ENCODE measurements at regions not wholly inside any gene's neighbourhood (a gene's known extent, or its start where the extent isn't known, plus 50 kb on each side); places are given as distances from the start of the nearest gene placed in this dataset.

DNA sequence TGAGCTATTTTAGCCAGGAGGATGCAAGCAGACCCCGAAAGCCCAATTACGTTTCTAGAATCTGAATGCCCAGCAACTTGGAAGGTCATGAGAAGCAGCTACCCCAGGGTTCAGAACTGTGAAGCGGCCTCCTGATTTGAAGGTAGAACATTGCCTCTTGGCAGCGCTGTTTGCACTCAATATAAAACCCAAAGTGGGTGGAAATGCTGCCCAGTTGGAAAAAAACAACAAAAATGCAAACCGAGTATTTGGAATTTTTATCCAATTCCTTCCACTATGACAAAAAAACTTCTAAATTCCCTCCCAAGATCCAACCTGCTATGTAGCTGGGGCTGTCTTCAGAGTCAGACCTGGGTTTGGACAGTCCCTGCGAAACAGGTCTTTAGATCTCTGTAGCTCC lies 103.3 kb upstream of the RBPJ start:
- H3K27me3 Mint-ChIP-seq: peaks cover 9% of the 10 kb centered on the region
- no peaks in the 10 kb centered on the region for H3K9me3 Mint-ChIP-seq (ENCODE audit: insufficient read depth)
- no peak overlapping the region for H3K4me3 Mint-ChIP-seq
- H3K27me3 ChIP-seq (replicated peaks in 1 of 4; ENCODE audit: control extremely low read depth in 1 of 4, control insufficient read depth in 3 of 4, insufficient read depth in 4 of 4, low read length in 3 of 4): peaks cover 0 to 12% (median 10%) of the 10 kb centered on the region in 4 experiments
- H3K27ac Mint-ChIP-seq: no peak overlapping the region
- H3K36me3 ChIP-seq (replicated peaks in 1 of 2; ENCODE audit: control extremely low read depth in 1 of 2, control insufficient read depth in 1 of 2, extremely low read depth in 1 of 2, insufficient read depth in 2 of 2, low read length in 1 of 2): no peaks in the 10 kb centered on the region
- ChIA-PET POLR2A (no interaction called here), CTCF (no interaction called here)
- H3K27ac ChIP-seq (ENCODE audit: low read length in 2 of 2): no peak overlapping the region
- no peak overlapping the region for H3K4me2 ChIP-seq (replicated peaks; ENCODE audit: low read depth, low read length, poor library complexity, severe bottlenecking)
- H3K79me2 ChIP-seq (ENCODE audit: control insufficient read depth, insufficient read depth, low read length): no peaks in the 10 kb centered on the region
- intact Hi-C loops (cut with micrococcal nuclease): no loop called here
- H3K4me1 ChIP-seq (ENCODE audit: control insufficient read depth in 2 of 2, insufficient read depth in 2 of 2, low read length in 2 of 2): peaks cover 0 to 16% of the 10 kb centered on the region in 2 donors
- no peak for ATAC-seq (ENCODE audit: low read depth)
- no peak overlapping the region for H3K9ac ChIP-seq (ENCODE audit: low read length)
- WGBS (ENCODE audit: insufficient coverage): 97% methylated on average over 6 of the region's 6 CpGs
- no peak overlapping the region for H2AFZ ChIP-seq (ENCODE audit: insufficient read depth, low read depth, low read length, poor library complexity, severe bottlenecking)
- H4K20me1 ChIP-seq (ENCODE audit: control insufficient read depth, insufficient read depth, low read length, poor library complexity, severe bottlenecking): no peaks in the 10 kb centered on the region
- DNase-seq: no peak
- TF ChIP-seq EZH2 (IDR thresholded peaks at IDR 0.05; ENCODE audit: borderline replicate concordance, insufficient read depth, low read depth, low read length, poor library complexity, severe bottlenecking) (no peak), CTCF (IDR thresholded peaks at IDR 0.05) (no peak)
- H3K4me1 Mint-ChIP-seq: peaks cover 14% of the 10 kb centered on the region
- no peak overlapping the region for H3K4me3 ChIP-seq (ENCODE audit: control extremely low read depth in 1 of 5, extremely low read depth in 1 of 5, insufficient read depth in 1 of 5, low read depth in 2 of 5, low read length in 4 of 5)
- H3K9me3 ChIP-seq (ENCODE audit: control extremely low read depth in 1 of 3, control insufficient read depth in 2 of 3, insufficient read depth in 1 of 3, low read length in 2 of 3): no peaks in the 10 kb centered on the region

GRCh38 chr4:26217961-26218676 lies 102.7 kb upstream of the RBPJ start:
- Histone ChIP-seq H3K4me1 (ENCODE audit: control insufficient read depth in 2 of 2, insufficient read depth in 2 of 2, low read length in 2 of 2) (peaks cover 0 to 16% of the 10 kb centered on the region in 2 donors), H4K20me1 (ENCODE audit: control insufficient read depth, insufficient read depth, low read length, poor library complexity, severe bottlenecking) (no peaks in the 10 kb centered on the region), H3K36me3 (replicated peaks in 1 of 2; ENCODE audit: control extremely low read depth in 1 of 2, control insufficient read depth in 1 of 2, extremely low read depth in 1 of 2, insufficient read depth in 2 of 2, low read length in 1 of 2) (no peaks in the 10 kb centered on the region), H3K4me2 (replicated peaks; ENCODE audit: low read depth, low read length, poor library complexity, severe bottlenecking) (no peak overlapping the region), H3K27me3 (replicated peaks in 1 of 4; ENCODE audit: control extremely low read depth in 1 of 4, control insufficient read depth in 3 of 4, insufficient read depth in 4 of 4, low read length in 3 of 4) (peaks cover 0 to 7% (median 5%) of the 10 kb centered on the region in 4 experiments), H3K9me3 (ENCODE audit: control extremely low read depth in 1 of 3, control insufficient read depth in 2 of 3, insufficient read depth in 1 of 3, low read length in 2 of 3) (no peaks in the 10 kb centered on the region), H3K9ac (ENCODE audit: low read length) (no peak overlapping the region), H3K4me3 (ENCODE audit: control extremely low read depth in 1 of 5, extremely low read depth in 1 of 5, insufficient read depth in 1 of 5, low read depth in 2 of 5, low read length in 4 of 5) (no peak overlapping the region), H3K79me2 (ENCODE audit: control insufficient read depth, insufficient read depth, low read length) (no peaks in the 10 kb centered on the region), H3K27ac (ENCODE audit: low read length in 2 of 2) (no peak overlapping the region), H2AFZ (ENCODE audit: insufficient read depth, low read depth, low read length, poor library complexity, severe bottlenecking) (peak overlapping the region; percentile 8)
- intact Hi-C loops (cut with micrococcal nuclease): no loop called here
- ATAC-seq (ENCODE audit: low read depth) (peak; percentile 53), DNase-seq (peak; percentile 34)
- peak overlapping the region; percentile 65 for H3K4me3 Mint-ChIP-seq
- TF ChIP-seq CTCF (IDR thresholded peaks at IDR 0.05) (no peak), EZH2 (IDR thresholded peaks at IDR 0.05; ENCODE audit: borderline replicate concordance, insufficient read depth, low read depth, low read length, poor library complexity, severe bottlenecking) (no peak)
- POLR2A ChIA-PET: interaction anchor here (1.2 kb wide), 1 partner anchor 129 kb away, joined by 3 read pairs; no protein-coding TSS in a partner anchor
- H3K4me1 Mint-ChIP-seq: peaks cover 14% of the 10 kb centered on the region
- peak overlapping the region; percentile 76 for H3K27ac Mint-ChIP-seq
- CTCF ChIA-PET: no interaction called here
- peaks cover 9% of the 10 kb centered on the region for H3K27me3 Mint-ChIP-seq
- WGBS (ENCODE audit: insufficient coverage): 81% methylated on average over 14 of the region's 16 CpGs
- no peaks in the 10 kb centered on the region for H3K9me3 Mint-ChIP-seq (ENCODE audit: insufficient read depth)
